ENCODE measurements at regions not wholly inside any gene's neighbourhood (a gene's known extent, or its start where the extent isn't known, plus 50 kb on each side); places are given as distances from the start of the nearest gene placed in this dataset.

- no peak for TF ChIP-seq ZNF462 (CRISPR knock-in tag; IDR thresholded peaks at IDR 0.05)
Observed at GRCh38 chr5:27217977-27218376, 179.6 kb upstream of the CDH9 start (continued).

- H3F3A ChIP-seq (replicated peaks; ENCODE audit: low read depth) = no peaks in the 10 kb centered on the region
- Mint-ChIP-seq H3K27ac (no peak overlapping the region), H3K36me3 (ENCODE audit: low read depth) (no peaks in the 10 kb centered on the region), H3K27me3 (ENCODE audit: insufficient read depth, low read depth, poor library complexity) (no peaks in the 10 kb centered on the region), H3K9me3 (no peaks in the 10 kb centered on the region), H3K4me1 (no peaks in the 10 kb centered on the region), H3K4me3 (no peak overlapping the region)
- ATAC-seq (no peak), DNase-seq (ENCODE audit: low spot score) (no peak)
- H3K36me3 ChIP-seq (ENCODE audit: insufficient read depth) = no peaks in the 10 kb centered on the region
- H3K9me2 ChIP-seq (ENCODE audit: insufficient read depth) = no peaks in the 10 kb centered on the region
- H3K27ac ChIP-seq (ENCODE audit: low read depth) = no peak overlapping the region
- H2AFZ ChIP-seq = peak overlapping the region; percentile 39; the same call in 1 of the 2 replicates
- H3K4me2 ChIP-seq = no peak overlapping the region
- H4K20me1 ChIP-seq (replicated peaks; ENCODE audit: insufficient read depth) = no peaks in the 10 kb centered on the region
- H3K4me3 ChIP-seq = no peak overlapping the region
- no peaks in the 10 kb centered on the region for H3K27me3 ChIP-seq (ENCODE audit: insufficient read depth)
- H3K79me2 ChIP-seq (replicated peaks; ENCODE audit: insufficient read depth) = no peaks in the 10 kb centered on the region
- no peaks in the 10 kb centered on the region for H3K4me1 ChIP-seq (ENCODE audit: insufficient read depth)
- TF ChIP-seq EZH2 (IDR thresholded peaks at IDR 0.05; ENCODE audit: low read depth, unreplicated experiment) (no peak), JUNB (IDR thresholded peaks at IDR 0.05; ENCODE audit: unreplicated experiment) (no peak), EZH2phosphoT487 (IDR thresholded peaks at IDR 0.05; ENCODE audit: unreplicated experiment) (no peak), CTCF (conservative IDR thresholded peaks at IDR 0.05; ENCODE audit: low read depth in 2 of 2) (no peak), ZNF462 (CRISPR knock-in tag; IDR thresholded peaks at IDR 0.05) (no peak), CREB1 (CRISPR knock-in tag; IDR thresholded peaks at IDR 0.05; ENCODE audit: low read depth) (no peak), ZNF114 (CRISPR knock-in tag; IDR thresholded peaks at IDR 0.05) (no peak)
Observed at GRCh38 chr5:27217155-27217956, 179.0 kb upstream of the CDH9 start.

Measured in GM23338 (cell line).